ENCODE measurements at regions not wholly inside any gene's neighbourhood (a gene's known extent, or its start where the extent isn't known, plus 50 kb on each side); places are given as distances from the start of the nearest gene placed in this dataset.

GRCh38 chr6:79775222-79775621 is 144.1 kb downstream of the SH3BGRL2 start:
- TF ChIP-seq CTCF (conservative IDR thresholded peaks at IDR 0.05; ENCODE audit: low read length) (no peak), EZH2phosphoT487 (IDR thresholded peaks at IDR 0.05; ENCODE audit: borderline replicate concordance) (no peak)
- H3F3A ChIP-seq (ENCODE audit: low read depth): no peaks in the 10 kb centered on the region
- H3K9ac ChIP-seq (ENCODE audit: low read depth, low read length, poor library complexity, severe bottlenecking): no peak overlapping the region
- no peaks in the 10 kb centered on the region for H4K20me1 ChIP-seq (ENCODE audit: insufficient read depth, low read length, poor library complexity, severe bottlenecking)
- H3K4me1 ChIP-seq (ENCODE audit: insufficient read depth, low read length, poor library complexity, severe bottlenecking): no peaks in the 10 kb centered on the region
- H3K36me3 ChIP-seq (ENCODE audit: insufficient read depth, low read length): no peaks in the 10 kb centered on the region
- H3K79me2 ChIP-seq (ENCODE audit: insufficient read depth, low read length): no peaks in the 10 kb centered on the region
- no peaks in the 10 kb centered on the region for H3K9me3 ChIP-seq (ENCODE audit: insufficient read depth, low read depth, low read length)
- no peak overlapping the region for H3K4me2 ChIP-seq (ENCODE audit: low read depth, low read length, poor library complexity, severe bottlenecking)
- no peak overlapping the region for H3K4me3 ChIP-seq (ENCODE audit: low read length, poor library complexity, severe bottlenecking)
- no peak overlapping the region for H2AFZ ChIP-seq (ENCODE audit: low read length)
- no peaks in the 10 kb centered on the region for H3K9me2 ChIP-seq (replicated peaks; ENCODE audit: low read depth, low read length)
- H3K27me3 ChIP-seq (ENCODE audit: insufficient read depth, low read length, poor library complexity, severe bottlenecking): no peaks in the 10 kb centered on the region

GRCh38 chr6:79764747-79765146 is 133.6 kb downstream of the SH3BGRL2 start:
- no peak overlapping the region for H3K4me3 ChIP-seq (ENCODE audit: low read length, poor library complexity, severe bottlenecking)
- TF ChIP-seq CTCF (conservative IDR thresholded peaks at IDR 0.05; ENCODE audit: low read length) (no peak), EZH2phosphoT487 (IDR thresholded peaks at IDR 0.05; ENCODE audit: borderline replicate concordance) (no peak)
- H3K36me3 ChIP-seq (ENCODE audit: insufficient read depth, low read length): no peaks in the 10 kb centered on the region

GRCh38 chr6:79763301-79763700 is 132.2 kb downstream of the SH3BGRL2 start:
- Histone ChIP-seq H4K20me1 (ENCODE audit: insufficient read depth, low read length, poor library complexity, severe bottlenecking) (no peaks in the 10 kb centered on the region), H3K4me3 (ENCODE audit: low read length, poor library complexity, severe bottlenecking) (no peak overlapping the region), H3K27me3 (ENCODE audit: insufficient read depth, low read length, poor library complexity, severe bottlenecking) (no peaks in the 10 kb centered on the region), H2AFZ (ENCODE audit: low read length) (no peak overlapping the region), H3F3A (ENCODE audit: low read depth) (no peaks in the 10 kb centered on the region), H3K9ac (ENCODE audit: low read depth, low read length, poor library complexity, severe bottlenecking) (no peak overlapping the region), H3K4me2 (ENCODE audit: low read depth, low read length, poor library complexity, severe bottlenecking) (no peak overlapping the region), H3K9me3 (ENCODE audit: insufficient read depth, low read depth, low read length) (no peaks in the 10 kb centered on the region), H3K4me1 (ENCODE audit: insufficient read depth, low read length, poor library complexity, severe bottlenecking) (no peaks in the 10 kb centered on the region), H3K79me2 (ENCODE audit: insufficient read depth, low read length) (no peaks in the 10 kb centered on the region), H3K9me2 (replicated peaks; ENCODE audit: low read depth, low read length) (no peaks in the 10 kb centered on the region), H3K36me3 (ENCODE audit: insufficient read depth, low read length) (no peaks in the 10 kb centered on the region)
- TF ChIP-seq CTCF (conservative IDR thresholded peaks at IDR 0.05; ENCODE audit: low read length) (no peak), EZH2phosphoT487 (IDR thresholded peaks at IDR 0.05; ENCODE audit: borderline replicate concordance) (no peak)

More at GRCh38 chr6:79764747-79765146, 133.6 kb downstream of the SH3BGRL2 start:
- H2AFZ ChIP-seq (ENCODE audit: low read length): no peak overlapping the region
- H3K27me3 ChIP-seq (ENCODE audit: insufficient read depth, low read length, poor library complexity, severe bottlenecking): no peaks in the 10 kb centered on the region
- H3K79me2 ChIP-seq (ENCODE audit: insufficient read depth, low read length): no peaks in the 10 kb centered on the region
- H3F3A ChIP-seq (ENCODE audit: low read depth): no peaks in the 10 kb centered on the region
- no peaks in the 10 kb centered on the region for H3K4me1 ChIP-seq (ENCODE audit: insufficient read depth, low read length, poor library complexity, severe bottlenecking)
- no peaks in the 10 kb centered on the region for H3K9me3 ChIP-seq (ENCODE audit: insufficient read depth, low read depth, low read length)
- no peaks in the 10 kb centered on the region for H3K9me2 ChIP-seq (replicated peaks; ENCODE audit: low read depth, low read length)
- no peaks in the 10 kb centered on the region for H4K20me1 ChIP-seq (ENCODE audit: insufficient read depth, low read length, poor library complexity, severe bottlenecking)
- no peak overlapping the region for H3K9ac ChIP-seq (ENCODE audit: low read depth, low read length, poor library complexity, severe bottlenecking)
- H3K4me2 ChIP-seq (ENCODE audit: low read depth, low read length, poor library complexity, severe bottlenecking): no peak overlapping the region
